GM19025 (cell line): ENCODE measurements at regions not wholly inside any gene's neighbourhood (a gene's known extent, or its start where the extent isn't known, plus 50 kb on each side); places are given as distances from the start of the nearest gene placed in this dataset.

Experiments used
- ATAC-seq: cut with Tn5 transposase; IDR thresholded peaks from one replicate; pipeline ENCODE4 v1.9.1; 2021; ENCODE audit warnings: mild to moderate bottlenecking, low read depth, moderate library complexity; ENCODE audit not compliant: unreplicated experiment

DNA sequence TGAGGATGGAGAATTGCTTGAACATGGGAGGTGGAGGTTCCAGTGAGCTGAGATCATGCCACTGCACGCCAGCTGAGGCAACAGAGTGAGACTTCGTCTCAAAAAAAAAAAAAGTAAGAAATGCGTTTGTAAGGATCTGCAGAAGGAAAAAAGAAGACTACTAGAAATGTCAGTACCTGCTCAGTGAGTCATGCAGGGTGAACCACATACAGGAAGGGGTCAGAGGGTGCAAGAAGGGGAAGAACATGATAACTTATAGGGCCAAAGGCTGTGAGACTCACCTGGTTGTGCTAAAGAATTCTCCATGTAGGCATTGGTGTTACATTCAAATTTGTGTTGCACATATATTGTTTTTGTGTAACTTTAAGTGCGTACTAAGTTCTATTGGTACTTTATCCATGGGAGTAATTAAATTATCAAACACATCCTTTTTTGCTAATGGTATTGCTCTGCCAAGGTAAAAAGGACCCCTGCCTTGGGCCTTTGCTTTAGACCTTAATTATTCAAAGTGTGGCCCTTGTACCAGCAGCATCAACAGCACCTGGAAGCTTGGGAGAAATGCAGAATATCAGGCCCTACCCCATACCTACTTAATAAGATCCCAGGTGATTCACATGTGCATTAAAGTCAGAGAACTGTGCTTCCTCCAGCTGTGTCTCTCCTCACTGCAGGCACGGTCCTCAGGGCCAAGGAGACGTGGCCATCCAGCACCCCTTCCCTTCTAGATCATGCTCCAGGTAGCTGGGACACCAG is 96.4 kb upstream of the PPP2R5A start:
- no peak for ATAC-seq

- ATAC-seq = no peak
These were observed 95.9 kb upstream of the PPP2R5A start for GRCh38 chr1:212189352-212189738.

DNA sequence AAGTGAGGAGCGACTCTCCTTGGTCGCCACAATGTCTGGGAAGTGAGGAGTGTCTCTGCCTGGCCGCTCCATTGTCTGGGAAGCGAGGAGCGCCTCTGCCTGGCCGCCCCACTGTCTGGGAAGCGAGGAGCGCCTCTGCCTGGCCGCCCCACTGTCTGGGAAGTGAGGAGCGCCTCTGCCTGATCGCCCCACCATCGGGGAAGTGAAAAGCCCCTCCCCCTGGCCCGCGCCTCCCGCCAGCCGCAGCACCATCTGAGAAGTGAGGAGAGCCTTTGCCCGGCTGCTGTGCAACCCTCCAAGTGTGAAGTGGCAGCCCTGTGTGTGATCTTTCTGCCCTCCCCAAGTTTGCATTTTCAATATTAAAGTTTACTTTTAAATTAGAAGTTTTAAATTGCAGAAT is 95.0 kb upstream of the PPP2R5A start:
- no peak for ATAC-seq

- no peak for ATAC-seq
These were observed 92.8 kb upstream of the PPP2R5A start for GRCh38 chr1:212192261-212192998.

DNA sequence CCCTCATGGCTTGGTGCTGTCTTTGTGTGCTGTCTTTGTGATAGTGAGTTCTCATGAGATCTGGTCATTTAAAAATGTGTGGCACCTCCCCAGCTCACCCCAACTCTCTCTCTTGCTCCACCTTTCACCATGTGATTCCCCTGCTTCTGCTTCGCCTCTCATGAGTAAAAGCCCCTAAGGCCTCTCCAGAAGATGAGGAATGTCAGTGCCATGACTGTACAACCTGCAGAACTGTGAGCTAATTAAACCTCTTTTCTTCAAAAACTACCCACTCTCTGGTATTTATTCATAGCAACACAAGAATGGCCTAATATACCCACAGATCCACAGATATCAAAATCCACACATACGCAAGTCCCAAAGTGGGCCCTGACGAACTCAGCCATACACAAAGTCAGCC is 88.9 kb upstream of the PPP2R5A start:
- ATAC-seq = no peak

DNA sequence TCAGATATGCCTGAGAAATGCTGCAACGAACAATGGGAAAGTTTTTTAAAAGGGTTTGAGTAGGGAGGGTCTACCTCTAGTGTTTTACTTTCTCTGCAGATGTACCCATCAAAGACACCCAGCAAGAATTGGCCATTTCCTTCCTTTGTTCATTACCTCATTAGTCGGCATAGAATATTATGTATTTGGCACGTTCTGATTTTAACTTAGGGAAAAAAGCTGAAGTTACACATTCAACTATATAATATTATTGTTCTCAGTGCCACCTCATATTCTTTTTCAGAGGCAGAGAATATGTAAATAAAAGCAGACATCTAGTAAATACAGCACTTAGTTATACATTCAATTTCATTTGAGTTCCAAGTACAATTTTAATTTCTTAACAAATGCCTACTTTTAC is 83.7 kb upstream of the PPP2R5A start:
- ATAC-seq = no peak

DNA sequence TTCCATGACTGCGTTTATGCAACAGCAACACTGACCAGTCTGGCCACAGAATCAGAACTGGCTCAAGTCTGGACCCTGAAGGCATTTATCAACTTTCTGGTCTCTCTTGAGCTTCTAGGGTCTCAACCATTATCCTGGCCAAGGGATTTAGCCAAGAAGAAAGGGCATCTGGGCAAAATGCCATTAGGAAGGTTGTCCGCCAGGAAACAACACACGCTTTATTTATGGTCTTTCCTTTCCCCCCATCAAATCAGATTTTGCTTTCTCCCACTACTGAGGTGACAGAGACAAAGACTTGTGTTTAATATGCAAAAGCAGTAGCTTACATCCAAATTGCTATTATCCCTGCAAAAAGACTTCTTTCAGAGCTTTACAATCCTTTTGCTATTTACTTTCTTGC is 81.6 kb upstream of the PPP2R5A start:
- no peak for ATAC-seq

GRCh38 chr1:212205006-212205405 is 80.2 kb upstream of the PPP2R5A start:
- no peak for ATAC-seq

GRCh38 chr1:212205843-212206242 is 79.4 kb upstream of the PPP2R5A start:
- ATAC-seq = no peak

DNA sequence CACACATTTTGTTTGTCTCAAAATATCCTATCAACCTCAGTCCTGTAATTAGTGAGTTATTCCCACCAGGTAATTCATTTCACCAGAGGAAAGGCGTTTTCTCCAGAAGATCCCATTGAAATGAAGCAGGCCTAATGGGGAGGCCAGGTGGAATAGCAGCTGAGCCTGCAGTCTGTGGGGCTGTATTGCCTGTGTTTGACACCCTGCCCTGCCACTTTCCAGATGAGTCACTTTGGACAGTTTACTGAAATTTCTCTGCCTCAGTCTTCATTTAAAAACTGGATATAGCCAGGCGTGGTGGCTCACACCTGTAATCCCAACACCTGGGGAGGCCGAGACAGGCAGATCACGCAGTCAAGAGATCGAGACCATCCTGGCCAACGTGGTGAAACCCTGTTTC is 78.1 kb upstream of the PPP2R5A start:
- ATAC-seq = no peak

DNA sequence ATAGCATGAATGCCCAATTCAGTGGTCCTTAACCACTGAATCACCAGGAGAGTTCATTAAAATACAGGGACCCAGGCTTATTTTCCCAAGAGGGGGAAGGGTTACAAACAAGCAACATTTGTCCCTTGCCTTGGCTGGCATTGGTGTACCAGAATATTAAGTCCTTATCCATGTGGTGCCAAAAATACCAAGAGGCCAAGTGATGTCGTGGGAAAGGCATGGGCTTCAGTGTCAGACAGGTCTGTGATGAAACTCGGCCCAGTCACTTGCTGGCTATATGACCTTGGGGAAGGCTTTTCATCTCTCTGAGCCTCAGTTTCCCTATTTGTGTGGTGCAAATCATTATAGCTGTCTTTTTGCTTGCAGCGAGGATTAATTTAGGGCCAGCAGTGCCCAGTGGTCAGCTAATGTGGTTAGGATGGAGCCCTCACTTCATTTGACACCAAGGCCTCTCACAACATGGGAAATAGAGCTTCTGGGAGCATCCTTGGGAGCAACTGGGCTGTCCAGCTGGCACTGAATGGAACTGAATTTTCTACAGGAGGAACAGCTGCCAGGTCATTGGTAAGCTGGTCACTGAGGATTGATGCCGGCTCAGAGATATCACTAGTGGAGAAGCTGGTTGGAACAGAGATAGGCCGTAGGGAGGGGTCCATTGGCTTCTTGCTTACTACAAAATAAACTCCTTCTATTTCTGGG is 77.2 kb upstream of the PPP2R5A start:
- no peak for ATAC-seq

GRCh38 chr1:212208978-212209644 is 76.1 kb upstream of the PPP2R5A start:
- no peak for ATAC-seq

GRCh38 chr1:212211371-212211770 is 73.8 kb upstream of the PPP2R5A start:
- no peak for ATAC-seq

DNA sequence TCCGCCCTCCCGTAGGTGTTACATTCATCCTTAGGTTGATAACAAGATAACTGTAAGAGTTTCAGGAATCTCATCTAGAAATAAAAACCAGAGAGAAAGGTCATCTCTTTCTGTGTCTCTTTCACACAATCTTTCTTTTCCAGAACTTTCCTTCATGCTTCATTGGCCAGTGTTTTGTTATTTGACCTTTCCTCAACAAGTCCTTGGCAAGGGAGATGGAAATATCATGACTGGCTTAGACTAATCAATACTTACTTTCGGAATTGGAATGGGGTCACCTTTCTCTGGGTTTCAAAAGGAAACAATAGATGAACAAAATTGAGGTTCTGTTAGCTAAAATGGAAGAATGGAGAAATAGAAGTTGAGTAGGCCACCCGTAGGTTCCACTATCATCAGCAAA is 72.9 kb upstream of the PPP2R5A start:
- no peak for ATAC-seq

- no peak for ATAC-seq
These were observed 72.3 kb upstream of the PPP2R5A start for GRCh38 chr1:212212906-212213305.

GRCh38 chr1:212213784-212214183 is 71.4 kb upstream of the PPP2R5A start:
- no peak for ATAC-seq

- ATAC-seq = no peak
These were observed 70.9 kb upstream of the PPP2R5A start for GRCh38 chr1:212214325-212214724.

- no peak for ATAC-seq
These were observed 69.3 kb upstream of the PPP2R5A start for GRCh38 chr1:212215910-212216309.

DNA sequence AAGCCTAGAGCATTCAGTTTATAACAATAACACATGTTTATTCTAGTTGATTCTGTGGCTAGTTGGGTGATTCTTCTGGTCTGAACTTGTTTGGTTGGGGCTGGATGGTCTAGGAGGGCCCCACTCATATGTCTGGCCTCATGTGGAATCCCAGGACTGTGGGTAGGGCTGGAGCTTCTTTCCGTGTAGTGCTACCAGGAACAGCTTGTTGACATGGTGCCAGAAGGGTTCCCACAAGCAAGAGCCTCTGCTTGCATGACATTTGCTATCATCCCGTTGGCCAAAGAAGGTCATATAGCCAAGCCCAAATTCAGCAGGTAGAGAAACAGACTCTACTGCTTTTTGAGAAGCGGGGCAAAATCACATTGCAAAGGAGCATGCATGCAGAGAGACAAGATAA is 67.6 kb upstream of the PPP2R5A start:
- ATAC-seq = no peak

DNA sequence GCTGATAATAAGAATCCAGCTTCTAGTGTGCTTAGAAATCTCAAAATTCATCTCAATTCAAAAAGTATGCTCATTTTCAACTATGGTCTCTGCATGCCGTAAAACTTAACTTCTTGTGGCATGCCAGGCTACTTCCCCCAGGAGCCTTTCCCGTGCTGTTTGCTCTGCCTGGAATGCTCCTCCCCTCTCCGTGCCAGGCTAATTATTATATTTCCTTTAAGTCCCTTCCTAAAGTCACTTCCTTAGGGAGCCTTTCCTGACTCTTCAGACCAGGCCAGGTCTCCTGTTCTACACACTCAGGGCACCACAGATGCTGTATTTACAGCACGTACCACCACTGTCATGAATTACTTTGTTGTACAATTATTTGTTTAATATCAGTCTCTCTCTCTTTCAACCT is 67.1 kb upstream of the PPP2R5A start:
- no peak for ATAC-seq

DNA sequence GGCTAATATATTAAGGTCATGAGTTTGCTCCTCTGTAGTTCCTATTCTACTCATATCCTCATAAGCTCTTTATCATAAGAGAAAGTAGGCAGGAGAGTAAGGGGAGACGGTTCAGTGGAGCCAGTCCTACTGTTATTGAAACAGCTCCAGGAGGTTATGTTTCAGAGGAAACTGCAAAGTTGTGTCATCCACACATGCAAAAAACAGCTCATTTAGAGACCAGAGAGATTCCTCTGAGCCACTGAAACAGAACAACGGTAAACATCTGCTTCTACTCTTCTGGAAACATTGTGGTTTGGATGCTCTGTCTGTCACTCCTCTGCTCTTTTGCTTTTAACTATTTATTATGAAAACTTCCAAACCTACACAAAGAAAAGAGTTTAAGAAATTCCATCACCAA is 66.3 kb upstream of the PPP2R5A start:
- ATAC-seq = peak; percentile 83
